ENCODE measurements at regions not wholly inside any gene's neighbourhood (a gene's known extent, or its start where the extent isn't known, plus 50 kb on each side); places are given as distances from the start of the nearest gene placed in this dataset.

GRCh38 chr5:96253140-96253539 lies 179.9 kb downstream of the PCSK1 start:
- TF ChIP-seq RXRA (IDR thresholded peaks at IDR 0.05; ENCODE audit: borderline replicate concordance, low read depth) = no peak
- TF ChIP-seq CTCF (IDR thresholded peaks at IDR 0.05) = no peak
- no peak for TF ChIP-seq USF2 (IDR thresholded peaks at IDR 0.05; ENCODE audit: borderline replicate concordance, low read depth, low read length)
- no peak for TF ChIP-seq RAD21 (IDR thresholded peaks at IDR 0.05; ENCODE audit: low read length)
- TF ChIP-seq PBX3 (IDR thresholded peaks at IDR 0.05) = no peak
- no peak for TF ChIP-seq ELF1 (IDR thresholded peaks at IDR 0.05)
- TF ChIP-seq MXI1 (IDR thresholded peaks at IDR 0.05; ENCODE audit: low read depth, low read length) = no peak
- TF ChIP-seq REST (IDR thresholded peaks at IDR 0.05; ENCODE audit: low read depth, low read length) = no peak
- TF ChIP-seq MAX (IDR thresholded peaks at IDR 0.05; ENCODE audit: low read depth) = no peak

All from SK-N-SH (cell line).